VCaP (cell line): ENCODE measurements at regions not wholly inside any gene's neighbourhood (a gene's known extent, or its start where the extent isn't known, plus 50 kb on each side); places are given as distances from the start of the nearest gene placed in this dataset.

ENCODE experiments used
- H3K27ac ChIP-seq: fragments of 450-650 bp; 2 replicates; pipeline ENCODE4 v1.5.1; 2017
- TF ChIP-seq, protein P1 (sequence below): fragments of 450-650 bp; conservative IDR thresholded peaks from 2 replicates; pipeline ENCODE4 v1.5.1; 2017; ENCODE audit warnings: mild to moderate bottlenecking, moderate library complexity

DNA sequence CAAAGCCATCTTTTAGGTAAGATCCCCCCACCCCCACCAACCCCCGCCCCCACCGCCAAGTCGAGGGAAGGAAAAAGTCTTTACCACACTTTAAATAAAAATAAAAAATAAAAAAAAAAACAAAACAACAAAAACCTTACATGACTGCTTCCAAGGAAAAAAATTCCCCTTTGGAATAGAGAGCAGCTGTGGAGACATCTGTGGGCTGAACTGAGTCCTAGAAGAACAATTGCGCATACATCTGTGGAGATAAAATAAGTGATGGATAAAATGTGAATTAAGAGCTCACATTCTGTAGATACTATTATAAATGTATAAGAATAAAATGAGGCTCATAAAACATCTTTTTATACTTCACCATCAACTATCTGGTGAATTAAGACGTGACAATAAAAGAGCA lies 601.7 kb upstream of the AGTR1 start:
- TF ChIP-seq, protein P1, sequence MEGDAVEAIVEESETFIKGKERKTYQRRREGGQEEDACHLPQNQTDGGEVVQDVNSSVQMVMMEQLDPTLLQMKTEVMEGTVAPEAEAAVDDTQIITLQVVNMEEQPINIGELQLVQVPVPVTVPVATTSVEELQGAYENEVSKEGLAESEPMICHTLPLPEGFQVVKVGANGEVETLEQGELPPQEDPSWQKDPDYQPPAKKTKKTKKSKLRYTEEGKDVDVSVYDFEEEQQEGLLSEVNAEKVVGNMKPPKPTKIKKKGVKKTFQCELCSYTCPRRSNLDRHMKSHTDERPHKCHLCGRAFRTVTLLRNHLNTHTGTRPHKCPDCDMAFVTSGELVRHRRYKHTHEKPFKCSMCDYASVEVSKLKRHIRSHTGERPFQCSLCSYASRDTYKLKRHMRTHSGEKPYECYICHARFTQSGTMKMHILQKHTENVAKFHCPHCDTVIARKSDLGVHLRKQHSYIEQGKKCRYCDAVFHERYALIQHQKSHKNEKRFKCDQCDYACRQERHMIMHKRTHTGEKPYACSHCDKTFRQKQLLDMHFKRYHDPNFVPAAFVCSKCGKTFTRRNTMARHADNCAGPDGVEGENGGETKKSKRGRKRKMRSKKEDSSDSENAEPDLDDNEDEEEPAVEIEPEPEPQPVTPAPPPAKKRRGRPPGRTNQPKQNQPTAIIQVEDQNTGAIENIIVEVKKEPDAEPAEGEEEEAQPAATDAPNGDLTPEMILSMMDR = no peak
- no peak overlapping the region for H3K27ac ChIP-seq

DNA sequence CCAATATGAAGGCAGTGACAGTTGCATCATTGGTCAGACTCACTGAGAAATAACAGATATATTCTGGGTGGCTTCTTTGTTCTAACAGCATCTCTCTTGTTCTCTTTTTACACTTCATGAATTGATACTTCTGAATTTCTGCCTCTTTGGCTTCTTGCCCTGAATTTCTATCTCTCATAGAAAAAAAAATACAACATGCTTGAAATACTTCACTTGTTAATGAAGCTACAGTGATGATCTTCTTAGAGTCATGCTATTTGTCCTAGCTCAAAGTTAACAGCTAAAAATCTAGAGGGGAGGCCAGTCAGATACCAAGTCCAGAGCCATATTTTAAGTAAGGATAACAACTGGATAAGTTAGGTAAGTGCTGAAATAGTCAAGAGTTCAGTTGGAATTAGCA lies 597.2 kb upstream of the AGTR1 start:
- no peak overlapping the region for H3K27ac ChIP-seq
- TF ChIP-seq, protein P1 = no peak

DNA sequence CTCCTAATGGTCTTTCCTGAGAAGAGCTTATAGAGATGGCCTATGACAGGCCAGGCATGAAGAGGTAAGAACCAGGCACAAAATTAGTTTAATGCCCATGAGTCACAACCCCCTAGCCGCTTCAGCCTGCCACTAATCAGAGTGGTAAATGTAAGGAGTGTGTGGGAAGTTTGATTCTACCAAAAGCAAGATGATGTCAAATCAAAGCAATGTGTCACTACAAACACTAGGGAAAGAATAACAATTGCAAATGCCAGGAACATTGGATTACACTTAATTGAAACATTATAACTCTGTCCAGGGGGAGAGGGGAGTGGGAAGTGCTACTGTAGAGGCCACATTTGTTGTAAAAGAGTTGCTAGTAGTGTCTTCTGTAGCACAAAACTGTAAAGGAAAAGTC lies 596.6 kb upstream of the AGTR1 start:
- TF ChIP-seq, protein P1 = no peak
- H3K27ac ChIP-seq = no peak overlapping the region

DNA sequence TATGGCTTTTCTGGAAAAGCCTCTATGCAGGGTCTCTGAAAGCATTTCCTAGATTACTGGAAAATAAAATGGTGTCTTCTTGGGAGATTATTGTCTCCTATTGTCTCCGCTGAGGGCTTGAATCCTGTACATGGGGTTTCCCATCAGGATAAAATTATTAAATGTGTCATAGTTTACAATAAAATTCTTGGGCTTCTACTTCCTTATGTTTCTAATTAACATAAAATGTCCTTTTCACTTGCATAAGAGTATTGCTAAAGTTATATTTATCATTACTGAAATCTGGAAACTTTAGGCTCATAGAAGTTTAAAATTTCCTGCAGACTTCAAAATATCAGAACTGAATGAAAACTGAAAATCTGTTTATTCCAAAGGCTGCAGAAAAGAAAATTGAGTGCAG lies 595.5 kb upstream of the AGTR1 start:
- TF ChIP-seq, protein P1 = no peak
- H3K27ac ChIP-seq = no peak overlapping the region

DNA sequence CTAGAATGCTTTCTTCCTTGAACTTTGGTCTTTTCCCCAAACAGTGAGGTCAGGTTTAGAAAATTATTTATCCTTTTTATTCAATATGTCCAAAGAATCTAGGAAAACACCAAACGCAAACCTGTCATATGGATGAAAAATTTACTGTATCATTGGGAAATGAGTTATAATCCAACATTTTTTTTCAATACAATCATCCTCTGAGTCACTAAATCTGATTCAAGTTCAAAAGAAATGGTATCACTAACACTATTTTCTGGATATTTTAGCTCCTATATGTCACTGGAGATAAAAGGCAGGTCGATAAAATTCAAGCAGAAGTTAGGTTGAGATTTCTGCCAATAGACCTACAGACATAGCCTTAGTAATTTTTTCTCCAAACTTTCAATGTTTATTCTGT lies 591.6 kb upstream of the AGTR1 start:
- TF ChIP-seq, protein P1 = no peak
- no peak overlapping the region for H3K27ac ChIP-seq

DNA sequence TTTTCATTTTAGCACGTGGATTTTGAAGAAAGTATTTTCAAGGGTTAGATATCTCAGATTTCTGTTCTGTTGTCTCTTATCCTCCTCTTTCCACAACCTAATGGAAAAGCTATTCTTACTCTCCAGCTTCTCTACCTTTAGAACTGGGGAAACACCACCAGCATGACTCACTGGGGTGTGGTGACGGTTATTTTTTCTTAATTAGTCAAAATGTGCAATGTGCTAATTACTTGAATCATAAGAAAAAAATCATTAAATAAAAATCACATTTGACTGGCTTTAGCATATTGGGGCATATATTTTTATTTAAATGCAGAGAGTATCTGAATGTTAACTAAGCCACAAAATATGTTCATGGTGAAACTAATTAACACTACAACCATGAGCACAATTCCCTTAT lies 570.7 kb upstream of the AGTR1 start:
- TF ChIP-seq, protein P1 = no peak
- no peak overlapping the region for H3K27ac ChIP-seq

DNA sequence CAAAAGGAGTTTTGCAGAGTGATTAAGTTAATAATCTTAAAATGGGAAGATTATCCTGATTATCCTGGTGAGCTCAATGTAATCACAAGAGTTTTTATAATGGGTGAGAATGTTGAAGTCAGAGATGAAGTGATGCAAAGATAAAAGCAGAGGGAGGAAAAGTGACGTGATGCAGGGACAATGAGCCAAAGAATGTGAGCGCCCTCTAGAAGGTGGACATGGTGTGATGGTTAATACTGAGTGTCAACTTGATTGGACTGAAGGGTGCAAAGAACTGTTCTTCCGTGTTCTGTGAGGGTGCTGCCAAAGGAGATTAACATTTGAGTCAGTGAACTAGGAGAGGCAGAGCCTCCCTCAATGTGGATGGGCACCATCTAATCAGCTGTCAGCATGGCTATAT lies 569.6 kb upstream of the AGTR1 start:
- H3K27ac ChIP-seq = no peak overlapping the region
- TF ChIP-seq, protein P1 = no peak
